8988T (cell line): ENCODE measurements at regions not wholly inside any gene's neighbourhood (a gene's known extent, or its start where the extent isn't known, plus 50 kb on each side); places are given as distances from the start of the nearest gene placed in this dataset.
"Not testable (repeated sequence)": the region's sequence is repeated elsewhere in the genome, so short reads cannot be mapped to it uniquely, and the experiment has no call there.

Experiments
- DNase-seq: peaks from one replicate; pipeline ENCODE4 v3.0.0; 2011

GRCh38 chr17:77087650-77088454 is 52.9 kb upstream of the SEC14L1 start:
- no peak for DNase-seq

GRCh38 chr17:77088455-77089123 is 52.2 kb upstream of the SEC14L1 start:
- peak; percentile 74 for DNase-seq

- DNase-seq = no peak
Measured at GRCh38 chr17:77089124-77089490, 51.7 kb upstream of the SEC14L1 start.

GRCh38 chr17:77089949-77090348 is 50.8 kb upstream of the SEC14L1 start:
- not testable (repeated sequence) for DNase-seq

- DNase-seq = no peak
Measured at GRCh38 chr17:77090476-77090875, 50.3 kb upstream of the SEC14L1 start.
